ENCODE measurements at regions not wholly inside any gene's neighbourhood (a gene's known extent, or its start where the extent isn't known, plus 50 kb on each side); places are given as distances from the start of the nearest gene placed in this dataset.

GRCh38 chr2:235300368-235301201, 193.3 kb upstream of the AGAP1 start:
- TF ChIP-seq CTCF (IDR thresholded peaks at IDR 0.05) = no peak
- no peak for TF ChIP-seq POLR2A (IDR thresholded peaks at IDR 0.05)

Measured in testis (tissue), 2 donors.